HEK293 (cell line): ENCODE measurements at regions not wholly inside any gene's neighbourhood (a gene's known extent, or its start where the extent isn't known, plus 50 kb on each side); places are given as distances from the start of the nearest gene placed in this dataset.

Experiments used
- ATF2 ChIP-seq: fragments of 450-650 bp; formaldehyde crosslinking; IDR thresholded peaks from 2 replicates; pipeline ENCODE4 v1.5.1; 2016; ENCODE audit warnings: missing biosample characterization, missing genetic modification characterization, low read depth
- CTCF ChIP-seq: fragments of 450-650 bp; formaldehyde crosslinking; IDR thresholded peaks from 2 replicates; pipeline ENCODE4 v1.5.1; 2016; ENCODE audit warnings: missing biosample characterization, missing genetic modification characterization
- REST ChIP-seq: fragments of 450-650 bp; formaldehyde crosslinking; IDR thresholded peaks from 2 replicates; pipeline ENCODE4 v1.5.1; 2016; ENCODE audit warnings: missing biosample characterization, missing genetic modification characterization
- WT1 ChIP-seq: fragments of 450-650 bp; formaldehyde crosslinking; IDR thresholded peaks from 2 replicates; pipeline ENCODE4 v1.5.1; 2016; ENCODE audit warnings: missing biosample characterization, missing genetic modification characterization
- YY1 ChIP-seq: fragments of 450-650 bp; formaldehyde crosslinking; IDR thresholded peaks from 2 replicates; pipeline ENCODE4 v1.5.1; 2018; ENCODE audit warnings: missing biosample characterization, missing genetic modification characterization
- ZBTB11 ChIP-seq: fragments of 450-650 bp; formaldehyde crosslinking; conservative IDR thresholded peaks from 2 replicates; pipeline ENCODE4 v1.5.1; 2016; ENCODE audit warnings: low read depth, missing biosample characterization, missing genetic modification characterization
- ZNF138 ChIP-seq: fragments of 450-650 bp; formaldehyde crosslinking; IDR thresholded peaks from 2 replicates; pipeline ENCODE4 v1.5.1; 2016; ENCODE audit warnings: missing biosample characterization, missing genetic modification characterization, borderline replicate concordance
- ZNF223 ChIP-seq: fragments of 450-650 bp; formaldehyde crosslinking; IDR thresholded peaks from 2 replicates; pipeline ENCODE4 v1.5.1; 2016; ENCODE audit warnings: missing biosample characterization, missing genetic modification characterization
- ZNF274 ChIP-seq, 2 experiments: fragments of 200-500 bp in 1 of 2; fragments of 450-650 bp in 1 of 2; sonication (Bioruptor generic) in 1 of 2; formaldehyde crosslinking in 1 of 2; IDR thresholded peaks; 2 replicates each; pipeline versions ENCODE4 v1.5.1 to v1.6.1; 2014 to 2016; ENCODE audit warnings: borderline replicate concordance in 1 of 2, inconsistent platforms in 1 of 2, low read length in 1 of 2, missing biosample characterization in 1 of 2, missing genetic modification characterization in 1 of 2
- ZNF324 ChIP-seq: fragments of 450-650 bp; formaldehyde crosslinking; IDR thresholded peaks from 2 replicates; pipeline ENCODE4 v1.5.1; 2016; ENCODE audit warnings: missing biosample characterization, missing genetic modification characterization
- ZNF362 ChIP-seq: fragments of 450-650 bp; formaldehyde crosslinking; IDR thresholded peaks from 2 replicates; pipeline ENCODE4 v1.5.1; 2016; ENCODE audit warnings: missing biosample characterization, missing genetic modification characterization
- ZNF660 ChIP-seq: fragments of 450-650 bp; IDR thresholded peaks from 2 replicates; pipeline ENCODE4 v1.5.1; 2018; ENCODE audit warnings: missing biosample characterization, mild to moderate bottlenecking, missing genetic modification characterization
- ZNF664 ChIP-seq: fragments of 450-650 bp; formaldehyde crosslinking; IDR thresholded peaks from 2 replicates; pipeline ENCODE4 v1.5.1; 2016; ENCODE audit warnings: missing biosample characterization, missing genetic modification characterization
- ZNF776 ChIP-seq: fragments of 450-650 bp; formaldehyde crosslinking; IDR thresholded peaks from 2 replicates; pipeline ENCODE4 v1.5.0; 2017; ENCODE audit warnings: missing biosample characterization, missing genetic modification characterization, borderline replicate concordance

GRCh38 chr15:93286446-93286845 lies 197.4 kb upstream of the RGMA start:
- TF ChIP-seq ZBTB11 (tag by site-specific recombination) = no peak
- no peak for TF ChIP-seq ZNF776 (tag by site-specific recombination)
- no peak for TF ChIP-seq YY1 (tag by site-specific recombination)
- TF ChIP-seq ZNF362 (tag by site-specific recombination) = no peak
- no peak for TF ChIP-seq ZNF274 (IDR thresholded peaks at IDR 0.05; ENCODE audit: low read length)
- no peak for TF ChIP-seq ZNF274 (tag by site-specific recombination; IDR thresholded peaks at IDR 0.05; ENCODE audit: borderline replicate concordance)
- no peak for TF ChIP-seq ZNF138 (tag by site-specific recombination)
- no peak for TF ChIP-seq ZNF660 (tag by site-specific recombination)
- no peak for TF ChIP-seq ZNF223 (tag by site-specific recombination)
- TF ChIP-seq CTCF = no peak
- no peak for TF ChIP-seq ATF2 (tag by site-specific recombination)
- no peak for TF ChIP-seq ZNF664 (tag by site-specific recombination)
- TF ChIP-seq ZNF324 = no peak
- no peak for TF ChIP-seq REST (tag by site-specific recombination)
- no peak for TF ChIP-seq WT1
